H54 (cell line): ENCODE measurements at regions not wholly inside any gene's neighbourhood (a gene's known extent, or its start where the extent isn't known, plus 50 kb on each side); places are given as distances from the start of the nearest gene placed in this dataset.
"Not testable (repeated sequence)": the region's sequence is repeated elsewhere in the genome, so short reads cannot be mapped to it uniquely, and the experiment has no call there.

ENCODE experiments used
- DNase-seq: peaks from one replicate; pipeline ENCODE4 v3.0.0; 2011; ENCODE audit warnings: low spot score, mixed read lengths; ENCODE audit not compliant: insufficient read length
- FAIRE-seq: peaks from 3 replicates; lab custom pipeline; 2011; peaks lifted over from hg19 to GRCh38; lab: Jason Lieb, UNC
- POLR2A ChIP-seq: IDR thresholded peaks from 2 replicates; pipeline ENCODE4 v1.6.1; 2011; ENCODE audit warnings: low read depth, mild to moderate bottlenecking, low read length

- no peak for TF ChIP-seq POLR2A
- DNase-seq (no peak), FAIRE-seq (no peak)
Observed at GRCh38 chr3:33982269-33982798, 183.9 kb downstream of the PDCD6IP start.

DNA sequence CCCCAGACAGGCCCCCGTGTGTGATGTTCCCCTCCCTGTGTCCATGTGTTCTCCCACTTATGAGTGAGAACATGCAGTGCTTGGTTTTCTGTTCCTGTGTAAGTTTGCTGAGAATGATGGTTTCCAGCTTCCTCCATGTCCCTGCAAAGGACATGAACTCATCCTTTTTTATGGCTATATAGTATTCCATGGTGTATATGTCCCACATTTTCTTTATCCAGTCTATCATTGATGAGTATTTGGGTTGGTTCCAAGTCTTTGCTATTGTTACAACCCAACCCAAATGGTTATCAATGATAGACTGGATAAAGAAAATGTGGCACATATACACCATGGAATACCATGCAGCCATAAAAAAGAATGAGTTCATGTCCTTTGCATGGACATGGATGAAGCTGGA, 184.5 kb downstream of the PDCD6IP start:
- DNase-seq, FAIRE-seq: not testable (repeated sequence)

- no peak for FAIRE-seq
- TF ChIP-seq POLR2A, result no peak
- no peak for DNase-seq
Observed at GRCh38 chr3:33989229-33989628, 190.8 kb downstream of the PDCD6IP start.

- no peak for DNase-seq
- FAIRE-seq, result no peak
- no peak for TF ChIP-seq POLR2A
Observed at GRCh38 chr3:33991673-33992072, 193.2 kb downstream of the PDCD6IP start.

DNA sequence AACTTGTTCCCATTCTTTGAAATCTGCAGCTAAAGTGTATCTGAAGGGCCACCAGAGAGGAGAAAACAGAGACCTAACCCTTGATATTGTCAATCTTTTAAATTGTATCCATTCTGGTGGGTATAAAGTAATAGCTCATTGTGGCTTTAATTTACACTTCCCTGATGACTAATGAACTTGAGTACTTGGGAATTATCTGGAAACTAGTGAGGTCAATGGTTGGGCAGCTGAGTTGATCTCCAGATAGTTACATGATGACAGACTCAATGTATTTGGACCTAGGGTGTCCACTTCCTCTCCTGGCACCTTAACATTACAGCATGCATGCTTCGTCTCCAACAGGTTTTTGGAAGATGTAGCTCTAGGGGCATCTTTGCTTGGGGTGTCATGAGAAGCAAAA, 195.2 kb downstream of the PDCD6IP start:
- TF ChIP-seq POLR2A, result no peak
- FAIRE-seq (no peak), DNase-seq (no peak)

DNA sequence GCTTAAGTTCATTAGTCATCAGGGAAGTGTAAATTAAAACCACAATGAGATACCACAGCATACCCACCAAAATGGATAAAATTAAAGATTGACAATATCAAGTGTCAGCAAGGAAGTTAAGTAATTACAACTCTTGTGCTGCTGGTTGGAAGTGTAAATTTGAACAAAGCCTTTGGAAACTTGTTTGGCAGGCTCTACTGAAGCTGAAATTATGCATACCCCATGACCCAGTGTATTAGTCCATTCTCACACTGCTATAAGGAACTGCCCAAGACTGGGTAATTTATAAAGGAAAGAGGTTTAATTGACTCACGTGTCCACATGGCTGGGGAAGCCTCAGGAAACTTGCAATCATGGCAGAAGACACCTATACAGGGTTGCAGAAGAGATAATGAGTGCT, 196.1 kb downstream of the PDCD6IP start:
- DNase-seq, result no peak
- TF ChIP-seq POLR2A, result no peak
- no peak for FAIRE-seq

DNA sequence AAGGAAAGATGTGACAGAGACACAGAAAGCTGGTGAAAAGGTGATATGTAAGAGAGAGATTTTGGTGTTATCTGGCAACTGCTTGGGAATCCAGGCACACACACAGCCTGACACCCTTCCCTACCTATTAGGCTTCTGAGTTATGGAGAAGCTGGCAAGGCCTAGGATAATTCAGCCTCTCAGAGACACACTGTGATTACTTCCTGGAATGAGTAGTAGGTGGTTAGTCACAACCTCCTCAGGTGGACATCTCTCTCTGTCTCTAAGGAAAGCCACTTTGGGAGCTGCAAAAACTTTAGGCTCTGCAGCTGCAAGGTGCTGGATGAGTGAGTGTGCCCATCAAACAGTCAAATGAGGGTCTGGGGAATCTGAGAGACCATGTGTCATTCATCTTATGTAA, 201.9 kb downstream of the PDCD6IP start:
- no peak for TF ChIP-seq POLR2A
- FAIRE-seq, result no peak
- DNase-seq, result no peak

DNA sequence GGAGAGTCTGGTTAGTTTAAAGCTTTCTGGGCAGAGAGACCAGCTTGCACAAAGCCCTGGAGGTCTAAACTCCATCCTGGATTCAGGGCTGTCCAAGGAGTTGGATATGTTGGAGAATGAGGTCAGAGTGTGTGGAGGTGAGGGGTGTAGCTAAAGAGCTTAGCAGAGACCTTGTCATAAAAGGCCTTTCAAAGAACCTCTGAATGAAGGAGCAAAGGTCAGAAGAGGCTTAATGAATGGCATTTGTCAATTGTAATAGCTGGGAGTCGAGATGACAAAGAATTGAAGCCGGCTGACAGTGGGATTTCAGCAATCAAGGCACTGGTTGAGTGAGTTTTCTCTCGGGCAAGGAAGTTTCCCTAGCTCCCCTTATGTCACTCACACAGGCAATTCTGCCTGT, 202.6 kb downstream of the PDCD6IP start:
- DNase-seq (no peak), FAIRE-seq (no peak)
- no peak for TF ChIP-seq POLR2A

- no peak for TF ChIP-seq POLR2A
- FAIRE-seq (no peak), DNase-seq (no peak)
Observed at GRCh38 chr3:34001990-34002389, 203.6 kb downstream of the PDCD6IP start.

DNA sequence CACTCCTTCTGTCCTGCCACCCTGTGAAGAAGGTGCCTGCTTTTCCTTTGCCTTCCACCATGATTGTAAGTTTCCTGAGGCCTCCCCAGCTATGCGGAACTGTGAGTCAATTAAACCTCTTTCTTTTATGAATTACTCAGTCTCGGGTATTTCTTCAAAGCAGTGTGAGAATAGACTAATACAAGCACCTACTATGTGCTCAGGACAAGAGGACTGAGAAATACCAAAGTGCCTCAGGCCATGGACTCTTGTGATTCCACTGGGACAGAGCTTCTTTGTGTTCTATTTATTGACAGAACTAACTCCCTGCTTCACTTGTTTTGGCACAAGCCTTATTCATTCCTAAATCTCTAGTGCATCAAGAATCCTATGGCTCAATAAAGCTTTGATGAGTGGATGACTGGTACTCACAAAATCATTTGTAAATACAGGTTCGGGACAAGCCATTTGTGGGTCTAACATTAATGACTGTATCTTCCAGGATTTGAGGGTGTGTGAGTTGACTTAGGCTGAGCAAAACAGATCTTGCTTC, 204.2 kb downstream of the PDCD6IP start:
- no peak for TF ChIP-seq POLR2A
- FAIRE-seq (no peak), DNase-seq (no peak)

GRCh38 chr3:34005886-34006285, 207.5 kb downstream of the PDCD6IP start:
- DNase-seq (peak; percentile 12), FAIRE-seq (no peak)
- TF ChIP-seq POLR2A, result no peak

GRCh38 chr3:34008191-34008590, 209.8 kb downstream of the PDCD6IP start:
- TF ChIP-seq POLR2A, result no peak
- FAIRE-seq (no peak), DNase-seq (no peak)

GRCh38 chr3:34008836-34009809, 210.7 kb downstream of the PDCD6IP start:
- DNase-seq (no peak), FAIRE-seq (no peak)
- no peak for TF ChIP-seq POLR2A
